ENCODE measurements at regions not wholly inside any gene's neighbourhood (a gene's known extent, or its start where the extent isn't known, plus 50 kb on each side); places are given as distances from the start of the nearest gene placed in this dataset.

DNA sequence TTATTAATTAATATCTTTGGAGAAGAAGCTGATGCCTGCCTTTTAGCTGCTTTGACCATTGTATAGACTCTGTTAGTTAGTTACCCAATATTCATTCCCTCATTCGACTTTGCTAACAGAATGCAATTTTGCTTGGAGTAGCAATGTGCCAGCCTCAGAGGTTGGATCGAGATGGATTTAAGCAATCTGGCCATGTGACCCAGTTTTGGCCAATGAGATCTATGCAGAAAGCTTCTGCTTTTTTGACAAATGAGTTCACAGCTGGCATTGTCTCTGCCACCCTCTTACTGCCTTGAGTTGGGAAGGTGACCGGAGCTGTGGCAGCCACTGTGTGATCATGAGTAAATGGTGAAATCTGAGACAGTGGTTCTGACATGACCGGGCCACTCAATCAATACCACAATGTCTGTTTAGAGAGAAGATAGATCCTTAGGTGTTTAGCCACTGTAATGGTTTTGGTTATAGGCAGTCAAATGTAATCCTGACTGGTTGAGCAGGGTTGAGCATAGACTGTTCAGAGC is 74.9 kb upstream of the MED13L start:
- H3K27me3 ChIP-seq (ENCODE audit: control insufficient read depth, insufficient read depth, low read length), result no peaks in the 10 kb centered on the region
- no peak overlapping the region for H3K4me3 ChIP-seq (ENCODE audit: insufficient read depth, low read depth, low read length)
- H3K9me1 ChIP-seq (ENCODE audit: insufficient read depth, low read length), result peaks cover 3% of the 10 kb centered on the region; the same call in 1 of the 2 replicates
- H3K56ac ChIP-seq (ENCODE audit: extremely low read depth, insufficient read depth, low read length), result no peak overlapping the region
- DNase-seq, result no peak
- no peak overlapping the region for H4K5ac ChIP-seq (ENCODE audit: low read depth, low read length)
- H3K9ac ChIP-seq (ENCODE audit: low read depth, low read length), result no peak overlapping the region
- no peak overlapping the region for H3K23ac ChIP-seq (ENCODE audit: low read depth, low read length)
- no peak overlapping the region for H4K8ac ChIP-seq (ENCODE audit: low read depth in 2 of 2, low read length in 2 of 2)
- no peak for ATAC-seq (ENCODE audit: low read depth)
- no peak overlapping the region for H2BK120ac ChIP-seq (ENCODE audit: low read depth, low read length)
- WGBS, 2 experiments (ENCODE audit: extremely low coverage in 2 of 2, insufficient read length in 1 of 2), result no CpG with 5 or more reads among the region's 4 CpGs
- H3K4me2 ChIP-seq (ENCODE audit: low read depth, low read length), result no peak overlapping the region
- TF ChIP-seq MXI1 (IDR thresholded peaks at IDR 0.05; ENCODE audit: borderline replicate concordance, low read depth, low read length), result no peak
- no peak for TF ChIP-seq SMC3 (IDR thresholded peaks at IDR 0.05; ENCODE audit: low read depth, low read length)
- TF ChIP-seq, protein P1, sequence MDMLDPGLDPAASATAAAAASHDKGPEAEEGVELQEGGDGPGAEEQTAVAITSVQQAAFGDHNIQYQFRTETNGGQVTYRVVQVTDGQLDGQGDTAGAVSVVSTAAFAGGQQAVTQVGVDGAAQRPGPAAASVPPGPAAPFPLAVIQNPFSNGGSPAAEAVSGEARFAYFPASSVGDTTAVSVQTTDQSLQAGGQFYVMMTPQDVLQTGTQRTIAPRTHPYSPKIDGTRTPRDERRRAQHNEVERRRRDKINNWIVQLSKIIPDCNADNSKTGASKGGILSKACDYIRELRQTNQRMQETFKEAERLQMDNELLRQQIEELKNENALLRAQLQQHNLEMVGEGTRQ (IDR thresholded peaks at IDR 0.05; ENCODE audit: low read depth, low read length), result no peak
- TF ChIP-seq, protein P2, sequence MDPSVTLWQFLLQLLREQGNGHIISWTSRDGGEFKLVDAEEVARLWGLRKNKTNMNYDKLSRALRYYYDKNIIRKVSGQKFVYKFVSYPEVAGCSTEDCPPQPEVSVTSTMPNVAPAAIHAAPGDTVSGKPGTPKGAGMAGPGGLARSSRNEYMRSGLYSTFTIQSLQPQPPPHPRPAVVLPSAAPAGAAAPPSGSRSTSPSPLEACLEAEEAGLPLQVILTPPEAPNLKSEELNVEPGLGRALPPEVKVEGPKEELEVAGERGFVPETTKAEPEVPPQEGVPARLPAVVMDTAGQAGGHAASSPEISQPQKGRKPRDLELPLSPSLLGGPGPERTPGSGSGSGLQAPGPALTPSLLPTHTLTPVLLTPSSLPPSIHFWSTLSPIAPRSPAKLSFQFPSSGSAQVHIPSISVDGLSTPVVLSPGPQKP (IDR thresholded peaks at IDR 0.05; ENCODE audit: borderline replicate concordance, low read depth, low read length), result no peak
- no peak for TF ChIP-seq MAZ (IDR thresholded peaks at IDR 0.05; ENCODE audit: borderline replicate concordance, low read depth, low read length)
- TF ChIP-seq BHLHE40 (IDR thresholded peaks at IDR 0.05; ENCODE audit: low read depth, low read length), result no peak
- TF ChIP-seq, protein P3, sequence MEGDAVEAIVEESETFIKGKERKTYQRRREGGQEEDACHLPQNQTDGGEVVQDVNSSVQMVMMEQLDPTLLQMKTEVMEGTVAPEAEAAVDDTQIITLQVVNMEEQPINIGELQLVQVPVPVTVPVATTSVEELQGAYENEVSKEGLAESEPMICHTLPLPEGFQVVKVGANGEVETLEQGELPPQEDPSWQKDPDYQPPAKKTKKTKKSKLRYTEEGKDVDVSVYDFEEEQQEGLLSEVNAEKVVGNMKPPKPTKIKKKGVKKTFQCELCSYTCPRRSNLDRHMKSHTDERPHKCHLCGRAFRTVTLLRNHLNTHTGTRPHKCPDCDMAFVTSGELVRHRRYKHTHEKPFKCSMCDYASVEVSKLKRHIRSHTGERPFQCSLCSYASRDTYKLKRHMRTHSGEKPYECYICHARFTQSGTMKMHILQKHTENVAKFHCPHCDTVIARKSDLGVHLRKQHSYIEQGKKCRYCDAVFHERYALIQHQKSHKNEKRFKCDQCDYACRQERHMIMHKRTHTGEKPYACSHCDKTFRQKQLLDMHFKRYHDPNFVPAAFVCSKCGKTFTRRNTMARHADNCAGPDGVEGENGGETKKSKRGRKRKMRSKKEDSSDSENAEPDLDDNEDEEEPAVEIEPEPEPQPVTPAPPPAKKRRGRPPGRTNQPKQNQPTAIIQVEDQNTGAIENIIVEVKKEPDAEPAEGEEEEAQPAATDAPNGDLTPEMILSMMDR (conservative IDR thresholded peaks at IDR 0.05; ENCODE audit: low read depth, low read length), result no peak
- TF ChIP-seq NFE2L2 (IDR thresholded peaks at IDR 0.05; ENCODE audit: low read depth, low read length), result no peak
- no peak for TF ChIP-seq POLR2A (IDR thresholded peaks at IDR 0.05; ENCODE audit: low read depth, low read length)
- no peak for TF ChIP-seq CHD1 (IDR thresholded peaks at IDR 0.05; ENCODE audit: low read depth, low read length)
- no peak for TF ChIP-seq CEBPB (IDR thresholded peaks at IDR 0.05; ENCODE audit: low read depth, low read length)
- no peak overlapping the region for H2BK20ac ChIP-seq (ENCODE audit: low read depth, low read length)
- H2BK5ac ChIP-seq (ENCODE audit: low read depth, low read length, poor library complexity, severe bottlenecking), result no peak overlapping the region
- H3K36me3 ChIP-seq (ENCODE audit: control insufficient read depth, insufficient read depth, low read length), result no peaks in the 10 kb centered on the region
- in situ Hi-C loops (cut with MboI; ENCODE audit: low sequenced_read_pairs), result no loop called here
- no TSS peak for BruUV-seq (replicated peaks)
- no peak overlapping the region for H3K14ac ChIP-seq (replicated peaks; ENCODE audit: low read depth, low read length)
- no peak overlapping the region for H3K4ac ChIP-seq (ENCODE audit: low read depth, low read length)
- intact Hi-C loops (cut with micrococcal nuclease), result no loop called here
- no peak overlapping the region for H2AK9ac ChIP-seq (replicated peaks; ENCODE audit: low read depth, low read length, poor library complexity)
- H4K91ac ChIP-seq (ENCODE audit: insufficient read depth, low read depth, low read length), result no peak overlapping the region
- no peak overlapping the region for H2AFZ ChIP-seq (replicated peaks; ENCODE audit: low read length, poor library complexity)
- dilution Hi-C loops (cut with HindIII; ENCODE audit: low sequenced_read_pairs, unreplicated experiment), result no loop called here
- H2BK15ac ChIP-seq (ENCODE audit: low read depth, low read length), result no peak overlapping the region
- ChIA-PET POLR2A (ENCODE audit: unreplicated experiment) (no interaction called here), CTCF (no interaction called here)
- H3K27ac ChIP-seq (ENCODE audit: insufficient read depth, low read length), result no peak overlapping the region
- peaks cover 3% of the 10 kb centered on the region; the same call in 1 of the 2 replicates for H3K9me3 ChIP-seq (ENCODE audit: control insufficient read depth, insufficient read depth, low read length)
- no peak overlapping the region for H2AK5ac ChIP-seq (ENCODE audit: low read depth, low read length)
- no peak overlapping the region for H3K18ac ChIP-seq (ENCODE audit: low read depth, low read length)
- H3K4me1 ChIP-seq (ENCODE audit: control insufficient read depth, insufficient read depth, low read length), result no peaks in the 10 kb centered on the region
- no peaks in the 10 kb centered on the region for H3K79me1 ChIP-seq (ENCODE audit: low read depth in 1 of 2, low read length in 2 of 2)
- no peaks in the 10 kb centered on the region for H4K20me1 ChIP-seq (ENCODE audit: insufficient read depth, low read length)

Data from IMR-90 (cell line).